HEK293T (cell line): ENCODE measurements at regions not wholly inside any gene's neighbourhood (a gene's known extent, or its start where the extent isn't known, plus 50 kb on each side); places are given as distances from the start of the nearest gene placed in this dataset.

Experiments used
- ARNT ChIP-seq: fragments of 450-650 bp; IDR thresholded peaks from 2 replicates; pipeline ENCODE4 v1.6.1; 2017; ENCODE audit warnings: mild to moderate bottlenecking
- FOXA1 ChIP-seq: fragments of 450-650 bp; IDR thresholded peaks from 2 replicates; pipeline ENCODE4 v1.6.1; 2016; ENCODE audit warnings: mild to moderate bottlenecking
- FOXK2 ChIP-seq: fragments of 450-650 bp; IDR thresholded peaks from 2 replicates; pipeline ENCODE4 v1.6.1; 2016; ENCODE audit warnings: mild to moderate bottlenecking
- FOXM1 ChIP-seq: fragments of 450-650 bp; IDR thresholded peaks from 2 replicates; pipeline ENCODE4 v1.6.1; 2017; ENCODE audit warnings: mild to moderate bottlenecking, borderline replicate concordance
- L3MBTL2 ChIP-seq: fragments of 450-650 bp; conservative IDR thresholded peaks from 2 replicates; pipeline ENCODE4 v1.6.1; 2016; ENCODE audit warnings: mild to moderate bottlenecking
- SP1 ChIP-seq: fragments of 450-650 bp; IDR thresholded peaks from 2 replicates; pipeline ENCODE4 v1.6.1; 2017
- SUZ12 ChIP-seq: fragments of 450-650 bp; IDR thresholded peaks from 2 replicates; pipeline ENCODE4 v1.6.1; 2016; ENCODE audit warnings: mild to moderate bottlenecking
- ZNF384 ChIP-seq: fragments of 450-650 bp; IDR thresholded peaks from 2 replicates; pipeline ENCODE4 v1.6.1; 2016

DNA sequence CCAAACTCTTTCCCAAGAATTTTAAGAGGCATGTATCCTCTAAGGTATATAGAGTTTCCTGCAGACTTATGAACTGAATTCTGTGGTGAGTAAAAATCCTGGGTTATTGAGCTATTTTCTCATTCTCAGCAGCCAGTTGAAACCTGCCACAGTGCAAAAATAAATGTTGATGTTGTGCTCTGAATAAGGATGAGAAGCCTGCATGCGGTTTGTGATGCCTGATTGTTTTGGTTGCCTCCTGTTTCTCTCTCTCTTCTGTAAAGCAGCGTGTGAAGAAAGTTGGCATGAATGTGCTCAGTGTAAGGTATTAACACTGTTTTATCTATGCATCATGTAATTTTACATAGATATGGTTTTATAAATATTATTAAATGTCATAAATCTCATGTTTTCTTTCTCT is 452.6 kb downstream of the CDH2 start:
- TF ChIP-seq SUZ12 (no peak), ARNT (no peak), FOXA1 (no peak), L3MBTL2 (no peak), SP1 (no peak), ZNF384 (no peak), FOXM1 (no peak), FOXK2 (no peak)
